Activated CD8-positive, alpha-beta T cell treated with anti-CD3 and anti-CD28 coated beads for 36 hours (primary cell): ENCODE measurements at regions not wholly inside any gene's neighbourhood (a gene's known extent, or its start where the extent isn't known, plus 50 kb on each side); places are given as distances from the start of the nearest gene placed in this dataset.

Experiments used
- ATAC-seq: fragments of 200-7000 bp; cut with Tn5 transposase; one replicate; pipeline ENCODE4 v1.10.0; 2021; ENCODE audit warnings: mild to moderate bottlenecking, moderate library complexity
- CTCF ChIA-PET: fragments of 350-600 bp; sonication (Branson Sonifier 250); formaldehyde crosslinking; loops from one replicate; lab custom pipeline; 2021; ENCODE audit warnings: antibody characterized with exemption; lab: Charles Lee
- POLR2A ChIA-PET: fragments of 350-600 bp; sonication (Branson Sonifier 250); formaldehyde crosslinking; loops from one replicate; lab custom pipeline; 2021; ENCODE audit warnings: antibody characterized with exemption; lab: Charles Lee
- DNase-seq: peaks from one replicate; pipeline ENCODE4 v3.0.0-alpha.2; 2020
- H3K27ac Mint-ChIP-seq: one replicate; pipeline ENCODE4 v1.8.0; 2021; ENCODE audit warnings: mild to moderate bottlenecking, mixed read lengths
- H3K27me3 Mint-ChIP-seq: one replicate; pipeline ENCODE4 v1.8.0; 2021; ENCODE audit warnings: mixed read lengths
- H3K36me3 Mint-ChIP-seq: one replicate; pipeline ENCODE4 v1.8.0; 2021; ENCODE audit warnings: low read depth, mixed read lengths
- H3K4me1 Mint-ChIP-seq: one replicate; pipeline ENCODE4 v1.8.0; 2021; ENCODE audit warnings: low read depth, mixed read lengths
- H3K4me3 Mint-ChIP-seq: one replicate; pipeline ENCODE4 v1.8.0; 2021; ENCODE audit warnings: mild to moderate bottlenecking, moderate library complexity, mixed read lengths
- H3K9me3 Mint-ChIP-seq: one replicate; pipeline ENCODE4 v1.8.0; 2021; ENCODE audit warnings: mixed read lengths
- CTCF ChIP-seq: fragments of 200-600 bp; IDR thresholded peaks from one replicate; pipeline ENCODE4 v1.8.0; 2022; ENCODE audit warnings: antibody characterized with exemption, mild to moderate bottlenecking
- intact Hi-C: fragments of 100-400 bp; cut with micrococcal nuclease; formaldehyde crosslinking; loops from one replicate; pipeline ENCODE4 v1.10.0; 2022

GRCh38 chr5:159668556-159668955 is 247.7 kb upstream of the ADRA1B start:
- intact Hi-C loops: no loop called here
- Mint-ChIP-seq H3K4me3 (no peak overlapping the region), H3K9me3 (peaks cover 9% of the 10 kb centered on the region), H3K27ac (no peak overlapping the region), H3K27me3 (peaks cover 3% of the 10 kb centered on the region), H3K4me1 (no peaks in the 10 kb centered on the region), H3K36me3 (no peaks in the 10 kb centered on the region)
- CTCF ChIA-PET: no interaction called here
- ATAC-seq (no peak), DNase-seq (no peak)
- POLR2A ChIA-PET: no interaction called here
- no peak for TF ChIP-seq CTCF

GRCh38 chr5:159669559-159669958 is 246.7 kb upstream of the ADRA1B start:
- ChIA-PET POLR2A (interaction anchor here (0.7 kb wide), 1 partner anchor 974 kb away, joined by 4 read pairs; no protein-coding TSS in a partner anchor), CTCF (no interaction called here)
- Mint-ChIP-seq H3K27me3 (peaks cover 4% of the 10 kb centered on the region), H3K27ac (no peak overlapping the region), H3K9me3 (peaks cover 11% of the 10 kb centered on the region), H3K4me3 (no peak overlapping the region), H3K4me1 (no peaks in the 10 kb centered on the region), H3K36me3 (no peaks in the 10 kb centered on the region)
- DNase-seq: no peak
- no peak for ATAC-seq
- intact Hi-C loops: no loop called here
- no peak for TF ChIP-seq CTCF

- ATAC-seq: no peak
- peaks cover 11% of the 10 kb centered on the region for H3K9me3 Mint-ChIP-seq
- ChIA-PET CTCF (no interaction called here), POLR2A (no interaction called here)
- no peaks in the 10 kb centered on the region for H3K36me3 Mint-ChIP-seq
- no peak overlapping the region for H3K27ac Mint-ChIP-seq
- no peak for TF ChIP-seq CTCF
- no peak for DNase-seq
- intact Hi-C loops: no loop called here
- peaks cover 4% of the 10 kb centered on the region for H3K27me3 Mint-ChIP-seq
- no peak overlapping the region for H3K4me3 Mint-ChIP-seq
- no peaks in the 10 kb centered on the region for H3K4me1 Mint-ChIP-seq
These were observed 244.4 kb upstream of the ADRA1B start for GRCh38 chr5:159671886-159672285.

GRCh38 chr5:159673538-159673937 is 242.7 kb upstream of the ADRA1B start:
- no peak for TF ChIP-seq CTCF
- ChIA-PET POLR2A (no interaction called here), CTCF (no interaction called here)
- H3K4me1 Mint-ChIP-seq: no peaks in the 10 kb centered on the region
- H3K27me3 Mint-ChIP-seq: peaks cover 4% of the 10 kb centered on the region
- intact Hi-C loops: no loop called here
- H3K27ac Mint-ChIP-seq: no peak overlapping the region
- no peaks in the 10 kb centered on the region for H3K36me3 Mint-ChIP-seq
- peaks cover 17% of the 10 kb centered on the region for H3K9me3 Mint-ChIP-seq
- ATAC-seq: peak; percentile 17
- DNase-seq: no peak
- no peak overlapping the region for H3K4me3 Mint-ChIP-seq

- intact Hi-C loops: no loop called here
- Mint-ChIP-seq H3K9me3 (peaks cover 20% of the 10 kb centered on the region), H3K36me3 (peaks cover 6% of the 10 kb centered on the region), H3K4me3 (no peak overlapping the region), H3K27ac (no peak overlapping the region), H3K27me3 (no peaks in the 10 kb centered on the region), H3K4me1 (peaks cover 11% of the 10 kb centered on the region)
- TF ChIP-seq CTCF: no peak
- ATAC-seq (peak; percentile 62), DNase-seq (peak; percentile 8)
- CTCF ChIA-PET: no interaction called here
- POLR2A ChIA-PET: no interaction called here
These were observed 237.5 kb upstream of the ADRA1B start for GRCh38 chr5:159678657-159679392.
